ENCODE measurements at regions not wholly inside any gene's neighbourhood (a gene's known extent, or its start where the extent isn't known, plus 50 kb on each side); places are given as distances from the start of the nearest gene placed in this dataset.
"Not testable (repeated sequence)": the region's sequence is repeated elsewhere in the genome, so short reads cannot be mapped to it uniquely, and the experiment has no call there.

- DNase-seq (ENCODE audit: low read depth in 2 of 2) = no peak
Observed at GRCh38 chrX:150212672-150213480, 150.2 kb upstream of the MAMLD1 start.

DNA sequence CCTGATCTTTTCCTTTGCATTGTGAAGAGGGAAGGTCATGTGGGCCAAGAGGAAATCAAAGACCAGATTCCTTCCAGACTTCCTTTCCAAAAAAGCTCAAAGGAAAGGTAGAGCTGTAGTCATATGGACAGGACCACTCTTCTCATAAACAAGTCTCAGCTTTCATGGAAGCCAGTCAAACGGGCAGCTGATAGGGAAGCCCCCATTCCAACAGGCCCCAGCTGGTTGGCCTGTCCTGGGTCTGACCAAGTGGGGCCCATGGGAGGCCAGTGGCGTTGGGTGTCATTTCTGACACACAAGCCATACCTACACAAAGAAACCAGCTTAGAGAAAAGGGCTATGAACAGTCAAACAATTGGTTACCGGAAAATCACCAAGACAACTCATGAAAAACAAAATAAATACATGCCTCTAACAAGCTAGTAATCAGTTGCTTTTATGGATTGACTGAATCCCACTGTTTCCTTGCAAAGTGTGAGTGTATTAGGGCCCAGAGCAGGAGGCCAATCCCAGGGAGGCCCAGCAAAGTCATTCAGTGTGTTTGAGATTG is 149.6 kb upstream of the MAMLD1 start:
- DNase-seq (ENCODE audit: low read depth in 2 of 2) = no peak

- not testable (repeated sequence) for DNase-seq (ENCODE audit: low read depth in 2 of 2)
Observed at GRCh38 chrX:150216000-150216399, 147.1 kb upstream of the MAMLD1 start.

DNA sequence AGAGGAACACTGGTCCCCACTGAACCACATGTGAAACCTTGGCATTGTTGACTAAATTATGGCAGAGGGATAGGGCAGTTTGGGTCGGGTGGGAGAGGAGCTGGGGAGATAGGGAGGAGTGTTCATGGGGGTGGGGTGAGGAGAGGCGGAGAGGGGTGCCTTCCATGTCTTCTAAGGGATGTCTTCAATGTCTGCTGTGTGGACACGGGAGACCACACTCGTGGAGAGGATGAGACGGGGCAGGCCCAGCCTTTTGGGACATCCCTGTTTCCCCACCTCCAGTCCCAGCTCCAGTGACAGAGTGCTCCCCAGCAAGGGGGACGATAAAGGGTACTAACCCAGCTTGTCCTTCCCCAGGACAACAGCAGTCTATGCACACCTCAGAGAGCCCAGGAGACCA is 146.4 kb upstream of the MAMLD1 start:
- DNase-seq (ENCODE audit: low read depth in 2 of 2) = no peak

GRCh38 chrX:150217609-150218008 is 145.5 kb upstream of the MAMLD1 start:
- DNase-seq (ENCODE audit: low read depth in 2 of 2) = no peak

DNA sequence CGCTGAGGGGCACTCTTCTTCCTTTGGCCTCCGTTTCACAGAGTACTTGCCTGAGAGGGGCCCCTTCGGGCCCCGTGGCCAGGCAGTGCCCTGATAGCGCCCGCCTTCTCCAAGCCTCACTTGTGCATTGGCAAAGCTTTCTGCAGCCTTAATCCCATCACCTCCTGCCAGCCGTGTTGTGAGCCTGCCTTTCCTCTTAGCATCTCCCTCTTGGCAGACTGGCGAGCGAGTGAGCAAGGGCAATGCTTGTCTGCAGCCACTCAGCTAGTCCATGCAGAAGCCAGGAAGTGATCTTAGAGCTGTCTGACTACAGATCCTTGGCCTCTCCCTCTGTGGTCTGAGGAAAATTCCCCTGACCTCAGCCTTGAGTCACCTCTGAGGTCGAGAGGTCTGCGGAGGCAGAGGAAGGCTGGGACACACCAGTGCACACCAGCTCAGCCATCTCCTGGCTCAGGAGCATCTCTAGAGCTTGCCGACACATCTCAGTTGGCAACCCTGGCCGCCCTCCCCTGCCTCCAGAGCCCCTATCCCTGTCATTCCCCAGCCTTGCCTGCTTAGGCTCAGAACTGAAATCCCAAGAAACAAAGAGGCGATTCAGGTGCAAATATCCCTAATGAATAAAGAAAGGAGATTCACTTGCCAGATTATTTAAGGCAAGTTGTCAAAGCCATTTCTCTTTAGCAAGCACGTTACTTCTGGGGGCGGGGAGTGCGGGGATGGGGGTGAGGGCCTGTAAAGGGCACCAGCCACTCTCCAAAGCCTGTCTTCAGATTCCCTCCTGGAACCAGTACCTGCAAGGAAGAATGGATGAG is 143.5 kb upstream of the MAMLD1 start:
- DNase-seq (ENCODE audit: low read depth in 2 of 2) = no peak

GRCh38 chrX:150223176-150224015 is 139.7 kb upstream of the MAMLD1 start:
- no peak for DNase-seq (ENCODE audit: low read depth in 2 of 2)

- no peak for DNase-seq (ENCODE audit: low read depth in 2 of 2)
Observed at GRCh38 chrX:150224676-150225075, 138.4 kb upstream of the MAMLD1 start.

DNA sequence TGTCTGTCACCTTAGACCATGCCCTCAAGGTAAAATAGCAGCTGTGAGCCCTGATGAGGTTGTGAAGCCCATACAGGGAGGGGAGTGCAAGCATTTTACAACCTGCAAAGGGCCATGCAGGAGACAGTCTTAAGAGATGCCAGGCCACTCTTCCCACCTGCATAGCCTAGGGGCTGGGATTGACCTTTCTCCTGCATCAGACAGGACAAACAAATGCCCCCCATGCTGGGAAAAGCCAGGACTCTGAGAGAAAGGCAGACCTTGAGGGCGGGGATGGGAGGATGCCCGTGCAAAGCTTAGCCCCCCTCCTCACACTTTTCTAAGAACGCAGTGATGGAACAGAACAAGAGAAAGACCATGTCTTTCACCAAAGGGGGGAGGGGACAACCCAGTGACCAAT is 137.9 kb upstream of the MAMLD1 start:
- DNase-seq (ENCODE audit: low read depth in 2 of 2) = no peak

DNA sequence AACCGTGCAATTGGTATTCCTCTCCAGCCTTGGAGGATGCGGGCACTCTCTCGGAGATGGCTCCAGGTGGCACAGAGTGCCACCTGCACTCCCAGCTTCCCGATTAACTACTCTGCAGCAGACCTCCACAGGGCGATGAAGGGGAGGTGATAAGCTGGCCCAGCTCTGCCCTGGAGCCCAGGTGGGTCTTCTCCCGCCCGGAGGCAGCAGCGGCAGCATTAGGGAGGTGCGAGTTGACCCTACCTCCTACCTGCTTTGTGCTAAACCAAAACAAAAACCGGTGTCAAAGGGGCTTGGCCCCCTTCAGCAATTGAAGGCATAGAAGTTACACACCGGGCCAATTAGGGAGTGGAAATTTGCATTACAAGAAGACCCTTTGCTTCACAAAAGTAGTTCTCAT is 137.4 kb upstream of the MAMLD1 start:
- DNase-seq (ENCODE audit: low read depth in 2 of 2) = no peak

DNA sequence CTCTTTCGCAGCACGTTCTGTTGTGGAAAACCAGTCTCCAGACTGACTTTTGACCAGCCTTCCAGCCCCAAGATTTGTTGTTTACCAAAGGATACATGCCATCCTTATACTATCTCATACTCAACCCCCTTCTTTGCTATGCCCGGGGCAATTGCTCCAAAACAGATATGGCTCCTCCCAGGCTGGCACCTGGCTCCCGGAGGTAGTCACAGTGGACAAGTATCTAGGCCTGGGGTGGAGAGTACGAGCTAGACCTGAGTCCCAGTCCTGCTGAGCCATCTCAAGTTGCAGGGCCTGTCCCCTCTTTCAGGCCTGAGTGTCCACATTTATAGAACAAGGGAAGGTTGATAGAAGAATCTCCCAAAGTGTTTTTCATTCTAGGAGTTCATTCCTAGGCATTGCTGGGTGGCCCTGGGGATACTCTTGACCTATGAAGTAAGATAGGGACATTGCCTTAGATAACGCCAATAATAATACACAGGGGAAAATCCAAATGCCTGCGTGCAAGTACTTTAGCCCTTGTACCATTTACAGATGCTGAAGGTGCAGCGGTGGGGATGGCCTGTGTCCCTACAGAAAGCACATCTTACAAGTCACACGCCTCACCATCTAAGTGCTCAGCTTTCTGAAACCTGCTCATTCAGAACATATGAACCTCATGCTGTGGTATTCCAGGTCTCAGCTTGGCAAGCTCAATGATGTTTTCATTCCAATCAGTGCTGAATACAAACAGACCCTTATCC is 136.7 kb upstream of the MAMLD1 start:
- no peak for DNase-seq (ENCODE audit: low read depth in 2 of 2)

- no peak for DNase-seq (ENCODE audit: low read depth in 2 of 2)
Observed at GRCh38 chrX:150227321-150227860, 135.7 kb upstream of the MAMLD1 start.

- no peak for DNase-seq (ENCODE audit: low read depth in 2 of 2)
Observed at GRCh38 chrX:150227873-150228410, 135.2 kb upstream of the MAMLD1 start.

GRCh38 chrX:150228431-150228830 is 134.7 kb upstream of the MAMLD1 start:
- no peak for DNase-seq (ENCODE audit: low read depth in 2 of 2)

DNA sequence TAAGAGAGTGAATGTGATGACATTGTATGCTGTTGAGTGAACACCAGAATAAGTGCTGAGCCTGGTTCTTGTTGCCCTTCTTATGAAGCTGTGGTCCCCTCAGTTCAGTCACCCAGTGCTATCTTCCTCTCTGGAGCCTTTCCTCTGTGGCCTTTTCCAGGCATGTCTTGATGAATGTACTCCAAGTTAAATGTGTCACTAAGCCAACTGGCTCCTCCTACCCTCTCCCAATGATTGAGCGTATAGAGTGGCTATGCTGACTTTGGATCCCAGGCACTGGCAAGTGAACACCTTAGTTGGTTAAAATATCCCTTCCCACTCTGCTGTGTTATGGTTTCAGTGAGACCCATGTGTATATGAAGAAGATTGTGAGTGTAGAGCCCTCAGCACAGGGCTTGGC is 134.1 kb upstream of the MAMLD1 start:
- no peak for DNase-seq (ENCODE audit: low read depth in 2 of 2)

DNA sequence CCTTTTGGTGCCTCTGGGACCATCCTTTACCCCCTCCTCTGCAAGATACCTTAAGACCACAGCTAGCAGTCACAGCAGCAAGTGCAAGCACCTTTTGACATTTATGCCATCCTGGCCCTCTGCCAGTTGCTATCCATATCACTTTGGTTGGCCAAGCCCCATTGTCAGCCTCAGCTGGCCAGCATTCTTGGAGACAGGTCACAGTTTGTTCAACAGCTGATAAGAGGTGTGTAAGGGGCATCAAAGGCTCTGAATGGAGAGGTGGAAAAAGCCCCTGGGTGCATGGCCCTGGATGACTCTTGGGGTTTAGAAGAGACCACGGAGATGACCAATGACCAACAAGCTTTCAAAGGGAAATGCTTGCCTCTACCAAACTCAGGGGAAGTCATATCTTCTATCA is 133.6 kb upstream of the MAMLD1 start:
- no peak for DNase-seq (ENCODE audit: low read depth in 2 of 2)

DNA sequence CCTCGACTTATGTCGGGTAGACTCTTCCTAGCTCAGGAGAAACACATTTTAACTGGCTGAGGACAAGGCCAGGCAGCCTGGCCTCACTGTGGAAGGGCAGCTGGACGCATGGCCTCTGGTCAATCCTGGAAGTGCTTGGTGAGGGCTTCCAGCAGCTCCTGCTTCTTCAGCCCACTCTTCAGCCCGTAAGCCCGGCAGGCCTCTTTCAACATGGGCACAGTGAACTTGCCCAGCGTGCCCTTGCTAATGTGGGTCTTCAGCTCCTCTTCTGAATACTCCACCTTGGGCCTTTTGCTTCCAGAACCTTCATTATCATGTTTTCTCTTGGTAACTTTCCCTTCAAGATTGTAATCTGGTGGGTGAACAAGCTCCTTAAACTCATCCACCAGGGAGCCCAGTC is 132.2 kb upstream of the MAMLD1 start:
- not testable (repeated sequence) for DNase-seq (ENCODE audit: low read depth in 2 of 2)

DNA sequence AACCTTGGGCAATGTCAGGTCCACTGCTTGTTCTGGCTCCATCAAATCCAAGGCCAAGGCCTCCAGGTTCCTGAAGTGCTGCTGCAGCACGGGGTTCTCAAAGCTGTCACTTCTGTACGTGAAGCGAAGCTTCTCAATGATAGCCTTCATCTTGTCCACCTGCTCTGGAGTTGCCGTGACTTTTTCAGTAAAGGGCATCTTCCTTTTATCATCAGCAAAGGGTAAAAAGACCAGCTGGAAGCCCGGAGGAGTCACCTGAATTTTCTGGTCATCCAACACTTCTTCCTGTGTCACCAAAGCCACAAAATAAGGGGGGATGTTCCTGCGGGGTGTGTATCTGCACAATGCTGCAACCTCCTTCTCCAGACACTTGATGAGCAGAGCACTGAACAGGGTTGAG is 131.7 kb upstream of the MAMLD1 start:
- not testable (repeated sequence) for DNase-seq (ENCODE audit: low read depth in 2 of 2)

DNA sequence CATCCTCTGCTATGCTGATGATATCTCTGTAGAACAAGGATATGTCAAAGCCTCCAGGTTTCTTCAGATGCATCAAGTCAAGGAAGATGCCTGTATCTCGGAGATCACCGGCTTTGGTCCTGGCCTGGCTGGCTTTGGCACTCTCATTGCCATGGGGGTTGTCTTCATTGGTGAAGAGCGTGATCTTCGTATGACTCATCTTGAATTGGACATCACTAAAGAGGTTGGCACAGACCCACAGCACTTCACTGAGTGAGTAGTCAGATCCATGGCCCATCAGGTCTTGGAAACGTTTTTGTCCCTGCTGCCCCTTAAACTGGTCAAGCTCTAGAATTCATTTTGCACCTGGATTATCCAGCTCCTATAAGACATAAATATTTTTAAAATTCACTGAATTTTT is 130.9 kb upstream of the MAMLD1 start:
- not testable (repeated sequence) for DNase-seq (ENCODE audit: low read depth in 2 of 2)

DNA sequence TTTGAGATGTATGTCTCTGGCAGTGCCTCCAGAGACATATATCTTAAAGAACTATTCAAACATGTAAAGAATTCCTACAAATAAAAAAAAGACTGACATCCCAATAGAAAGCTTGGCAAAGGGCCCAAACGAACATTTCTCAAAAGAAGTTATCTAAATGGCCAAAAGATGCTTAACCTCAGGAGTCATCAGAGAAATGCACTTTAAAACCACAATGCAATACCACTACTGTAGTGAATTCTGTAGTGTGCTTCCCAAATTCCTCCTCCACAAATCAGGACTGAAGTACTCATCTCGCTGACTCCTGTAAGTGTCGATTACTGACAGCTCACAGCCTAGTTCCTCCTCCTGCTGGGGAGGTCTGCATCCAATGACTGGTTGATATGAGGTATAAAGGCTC is 129.0 kb upstream of the MAMLD1 start:
- no peak for DNase-seq (ENCODE audit: low read depth in 2 of 2)

DNA sequence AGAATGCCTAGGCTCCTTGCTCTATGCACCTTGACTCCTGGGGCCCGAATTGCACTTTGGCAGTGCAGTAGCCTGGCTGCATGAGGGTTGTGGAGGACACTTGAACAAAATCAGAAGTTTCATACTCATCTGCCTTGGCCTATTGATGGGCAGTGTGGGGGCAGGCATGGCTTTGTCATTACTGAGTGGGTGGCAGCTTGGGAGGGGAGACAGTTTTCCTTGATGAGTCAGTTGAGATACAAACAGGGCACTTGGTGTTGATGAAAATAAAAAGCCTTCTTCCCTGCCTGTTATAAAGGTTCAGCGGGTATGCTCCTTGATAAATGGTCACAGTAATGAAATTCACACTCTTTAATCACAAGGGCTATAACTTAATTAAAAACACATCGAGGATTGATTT is 126.8 kb upstream of the MAMLD1 start:
- DNase-seq (ENCODE audit: low read depth in 2 of 2) = no peak
